GM06990 (cell line): ENCODE measurements at regions not wholly inside any gene's neighbourhood (a gene's known extent, or its start where the extent isn't known, plus 50 kb on each side); places are given as distances from the start of the nearest gene placed in this dataset.

Experiments used
- DNase-seq: peaks from one replicate; pipeline ENCODE4 v3.0.0-alpha.2; 2011; ENCODE audit not compliant: insufficient read length; ENCODE audit errors: extremely low read depth
- H3K27me3 ChIP-seq: replicated peaks from 2 replicates; pipeline ENCODE4 v1.6.0; 2011; ENCODE audit warnings: low read length; ENCODE audit not compliant: control insufficient read depth, insufficient read depth
- H3K36me3 ChIP-seq: 2 replicates; pipeline ENCODE4 v1.5.1; 2011; ENCODE audit warnings: low read length; ENCODE audit not compliant: control insufficient read depth, insufficient read depth
- H3K4me3 ChIP-seq: replicated peaks from 2 replicates; pipeline ENCODE4 v1.5.1; 2011; ENCODE audit warnings: low read depth, mild to moderate bottlenecking, control low read depth, low read length
- CTCF ChIP-seq: IDR thresholded peaks from 2 replicates; pipeline ENCODE4 v1.5.1; 2011; ENCODE audit warnings: low read length, control low read depth, mild to moderate bottlenecking, inconsistent platforms; ENCODE audit not compliant: insufficient read depth, poor library complexity, severe bottlenecking

- no peak for DNase-seq
- Histone ChIP-seq H3K27me3 (no peaks in the 10 kb centered on the region), H3K36me3 (no peaks in the 10 kb centered on the region), H3K4me3 (no peak overlapping the region)
- no peak for TF ChIP-seq CTCF
Measured at GRCh38 chr5:124210111-124210910, 536.1 kb downstream of the ZNF608 start.

- Histone ChIP-seq H3K36me3 (no peaks in the 10 kb centered on the region), H3K4me3 (no peak overlapping the region), H3K27me3 (no peaks in the 10 kb centered on the region)
- no peak for TF ChIP-seq CTCF
- DNase-seq = no peak
Measured at GRCh38 chr5:124207118-124207517, 539.3 kb downstream of the ZNF608 start.

GRCh38 chr5:124206540-124206939 is 539.9 kb downstream of the ZNF608 start:
- TF ChIP-seq CTCF = no peak
- H3K4me3 ChIP-seq = no peak overlapping the region
- no peak for DNase-seq
- H3K36me3 ChIP-seq = no peaks in the 10 kb centered on the region
- H3K27me3 ChIP-seq = no peaks in the 10 kb centered on the region

GRCh38 chr5:124203303-124203702 is 543.1 kb downstream of the ZNF608 start:
- Histone ChIP-seq H3K4me3 (no peak overlapping the region), H3K27me3 (no peaks in the 10 kb centered on the region), H3K36me3 (no peaks in the 10 kb centered on the region)
- TF ChIP-seq CTCF = no peak
- no peak for DNase-seq

GRCh38 chr5:124200381-124200780 is 546.1 kb downstream of the ZNF608 start:
- TF ChIP-seq CTCF = no peak
- H3K36me3 ChIP-seq = no peaks in the 10 kb centered on the region
- H3K27me3 ChIP-seq = no peaks in the 10 kb centered on the region
- no peak for DNase-seq
- H3K4me3 ChIP-seq = no peak overlapping the region
